H9 (cell line): ENCODE measurements at regions not wholly inside any gene's neighbourhood (a gene's known extent, or its start where the extent isn't known, plus 50 kb on each side); places are given as distances from the start of the nearest gene placed in this dataset.

ENCODE experiments used
- DNase-seq: peaks from one replicate; pipeline ENCODE4 v3.0.0-alpha.2; 2017
- H2AFZ ChIP-seq: one replicate; pipeline ENCODE4 v1.6.1; 2013; ENCODE audit warnings: mild to moderate bottlenecking, low read length, control low read depth, moderate library complexity
- H2AK5ac ChIP-seq: 2 replicates; pipeline ENCODE4 v1.6.1; 2013; ENCODE audit warnings: low read length, control low read depth, mixed read lengths; ENCODE audit not compliant: insufficient read length
- H2BK120ac ChIP-seq: one replicate; pipeline ENCODE4 v1.6.1; 2013; ENCODE audit warnings: low read depth, mild to moderate bottlenecking, low read length, control low read depth, inconsistent platforms; ENCODE audit not compliant: poor library complexity, severe bottlenecking
- H2BK12ac ChIP-seq: 2 replicates; pipeline ENCODE4 v1.6.1; 2013; ENCODE audit warnings: low read length, control low read depth, mixed read lengths, low read depth; ENCODE audit not compliant: insufficient read length
- H2BK15ac ChIP-seq: 2 replicates; pipeline ENCODE4 v1.6.1; 2013; ENCODE audit warnings: low read depth, low read length, control low read depth
- H2BK20ac ChIP-seq: one replicate; pipeline ENCODE4 v1.6.1; 2013; ENCODE audit warnings: low read depth, mild to moderate bottlenecking, low read length, control low read depth, inconsistent platforms; ENCODE audit not compliant: poor library complexity, severe bottlenecking
- H2BK5ac ChIP-seq: 2 replicates; pipeline ENCODE4 v1.6.1; 2013; ENCODE audit warnings: low read length, control low read depth, mixed read lengths; ENCODE audit not compliant: insufficient read length
- H3K14ac ChIP-seq: 2 replicates; pipeline ENCODE4 v1.6.1; 2013; ENCODE audit warnings: low read length, control low read depth; ENCODE audit not compliant: insufficient read depth
- H3K18ac ChIP-seq: 2 replicates; pipeline ENCODE4 v1.6.1; 2013; ENCODE audit warnings: low read depth, mild to moderate bottlenecking, mixed read lengths, low read length, control low read depth; ENCODE audit not compliant: insufficient read length
- H3K23ac ChIP-seq: 2 replicates; pipeline ENCODE4 v1.6.1; 2013; ENCODE audit warnings: low read length, control low read depth, mixed read lengths, low read depth; ENCODE audit not compliant: insufficient read length
- H3K23me2 ChIP-seq: 2 replicates; pipeline ENCODE4 v1.6.1; 2013; ENCODE audit warnings: low read depth, mild to moderate bottlenecking, mixed read lengths, low read length, control low read depth; ENCODE audit not compliant: insufficient read length, poor library complexity, severe bottlenecking
- H3K27ac ChIP-seq: 2 replicates; pipeline ENCODE4 v1.5.1; 2013; ENCODE audit warnings: low read length, control low read depth, mixed read lengths, low read depth; ENCODE audit not compliant: insufficient read length
- H3K27me3 ChIP-seq: 2 replicates; pipeline ENCODE4 v1.6.1; 2013; ENCODE audit warnings: low read length, control low read depth, inconsistent platforms; ENCODE audit not compliant: insufficient read depth
- H3K4ac ChIP-seq: 2 replicates; pipeline ENCODE4 v1.6.1; 2013; ENCODE audit warnings: low read depth, mild to moderate bottlenecking, control low read depth, inconsistent platforms, low read length, moderate library complexity
- H3K4me1 ChIP-seq: 2 replicates; pipeline ENCODE4 v1.6.1; 2013; ENCODE audit warnings: low read length, control low read depth, inconsistent platforms; ENCODE audit not compliant: insufficient read depth
- H3K4me2 ChIP-seq: 2 replicates; pipeline ENCODE4 v1.6.1; 2013; ENCODE audit warnings: low read length, control low read depth, mixed read lengths; ENCODE audit not compliant: insufficient read length, insufficient read depth
- H3K56ac ChIP-seq: 2 replicates; pipeline ENCODE4 v1.6.1; 2013; ENCODE audit warnings: low read depth, mild to moderate bottlenecking, mixed read lengths, low read length, control low read depth; ENCODE audit not compliant: insufficient read length
- H3K79me1 ChIP-seq: 2 replicates; pipeline ENCODE4 v1.6.1; 2013; ENCODE audit warnings: low read depth, mild to moderate bottlenecking, moderate library complexity, low read length, control low read depth, inconsistent platforms; ENCODE audit not compliant: insufficient read depth, poor library complexity, severe bottlenecking
- H3K79me2 ChIP-seq: 2 replicates; pipeline ENCODE4 v1.6.1; 2013; ENCODE audit warnings: low read length, control low read depth, inconsistent platforms; ENCODE audit not compliant: insufficient read depth
- H3K9ac ChIP-seq: 2 replicates; pipeline ENCODE4 v1.6.1; 2013; ENCODE audit warnings: low read length, control low read depth, mixed read lengths; ENCODE audit not compliant: insufficient read length; ENCODE audit errors: extremely low read depth
- H3K9me3 ChIP-seq: one replicate; pipeline ENCODE4 v1.6.1; 2013; ENCODE audit warnings: low read depth, low read length, inconsistent platforms; ENCODE audit not compliant: control insufficient read depth
- H3T11ph ChIP-seq: one replicate; pipeline ENCODE4 v1.6.1; 2013; ENCODE audit warnings: mild to moderate bottlenecking, low read length, control low read depth, inconsistent platforms
- H4K20me1 ChIP-seq: one replicate; pipeline ENCODE4 v1.6.1; 2013; ENCODE audit not compliant: control insufficient read depth, insufficient read length, insufficient read depth
- H4K5ac ChIP-seq: 2 replicates; pipeline ENCODE4 v1.6.1; 2013; ENCODE audit warnings: low read depth, mild to moderate bottlenecking, mixed read lengths, low read length, control low read depth; ENCODE audit not compliant: insufficient read length
- H4K8ac ChIP-seq: replicated peaks from 2 replicates; pipeline ENCODE4 v1.6.1; 2013; ENCODE audit warnings: low read length, control low read depth, mixed read lengths, low read depth; ENCODE audit not compliant: insufficient read length
- H4K91ac ChIP-seq: 2 replicates; pipeline ENCODE4 v1.6.1; 2013; ENCODE audit warnings: low read depth, mild to moderate bottlenecking, moderate library complexity, mixed read lengths, low read length, control low read depth; ENCODE audit not compliant: insufficient read length
- H3K27ac Mint-ChIP-seq, 3 experiments: 2 replicates in 2 of 3; 3 replicates in 1 of 3; pipeline ENCODE4 v1.8.0; 2020 to 2021; ENCODE audit warnings: mixed read lengths in 3 of 3, mild to moderate bottlenecking in 1 of 3, moderate library complexity in 1 of 3
- H3K27me3 Mint-ChIP-seq: 2 replicates; pipeline ENCODE4 v1.8.0; 2021; ENCODE audit warnings: low read depth, mild to moderate bottlenecking, moderate library complexity, mixed read lengths
- H3K36me3 Mint-ChIP-seq, 3 experiments: 2 replicates in 2 of 3; 3 replicates in 1 of 3; pipeline ENCODE4 v1.8.0; 2020 to 2021; ENCODE audit warnings: low read depth in 3 of 3, mixed read lengths in 3 of 3; ENCODE audit not compliant: insufficient read depth in 1 of 3
- H3K4me1 Mint-ChIP-seq, 2 experiments: 2 replicates each; pipeline ENCODE4 v1.8.0; 2020; ENCODE audit warnings: mixed read lengths in 2 of 2
- H3K4me3 Mint-ChIP-seq, 2 experiments: 2 replicates in 1 of 2; 3 replicates in 1 of 2; pipeline ENCODE4 v1.8.0; 2020 to 2021; ENCODE audit warnings: mild to moderate bottlenecking in 2 of 2, mixed read lengths in 2 of 2, moderate library complexity in 1 of 2
- H3K9me3 Mint-ChIP-seq, 2 experiments: 2 replicates in 1 of 2; 3 replicates in 1 of 2; pipeline ENCODE4 v1.8.0; 2020; ENCODE audit warnings: mild to moderate bottlenecking in 2 of 2, mixed read lengths in 2 of 2, moderate library complexity in 1 of 2
- CTCF ChIP-seq: fragments of 200-600 bp; sonication (generic); conservative IDR thresholded peaks from 3 replicates; pipeline ENCODE4 v1.8.0; 2021; ENCODE audit warnings: antibody characterized with exemption, mild to moderate bottlenecking
- WGBS: extraction: QIAGEN DNeasy Blood & Tissue Kit; methylation state at CpG from one replicate; pipeline ENCODE4 v1.1.7; 2013; ENCODE audit warnings: missing lambda C conversion rate, low lambda C conversion rate, mixed read lengths; ENCODE audit not compliant: insufficient read length; ENCODE audit errors: extremely low coverage; 5-methylcytosine and 5-hydroxymethylcytosine counted together

GRCh38 chr1:226473325-226473724 lies 65.4 kb upstream of the PARP1 start:
- no CpG with 5 or more reads among the region's 5 CpGs for WGBS

More at GRCh38 chr1:226473325-226473724, 65.4 kb upstream of the PARP1 start:
- Histone ChIP-seq H2BK20ac (no peak overlapping the region), H3K79me2 (no peaks in the 10 kb centered on the region), H3K18ac (no peak overlapping the region), H2BK5ac (no peak overlapping the region), H3K9ac (no peak overlapping the region), H2AFZ (no peak overlapping the region), H2BK12ac (no peak overlapping the region), H4K20me1 (no peaks in the 10 kb centered on the region), H3K79me1 (no peaks in the 10 kb centered on the region), H3K23me2 (no peaks in the 10 kb centered on the region), H4K8ac (no peak overlapping the region), H3K4ac (no peak overlapping the region), H3K9me3 (no peaks in the 10 kb centered on the region), H3K27me3 (no peaks in the 10 kb centered on the region), H3K14ac (no peak overlapping the region; the same call in 1 of the 2 replicates), H3T11ph (no peak overlapping the region), H4K5ac (no peak overlapping the region), H3K56ac (no peak overlapping the region), H4K91ac (no peak overlapping the region), H3K4me1 (peaks cover 2% of the 10 kb centered on the region; the same call in 1 of the 2 replicates), H3K23ac (no peak overlapping the region), H3K4me2 (no peak overlapping the region), H2AK5ac (no peak overlapping the region), H2BK15ac (no peak overlapping the region), H2BK120ac (no peak overlapping the region), H3K27ac (no peak overlapping the region)
- DNase-seq, result no peak
- H3K4me3 Mint-ChIP-seq, result no peak overlapping the region
- no peak for TF ChIP-seq CTCF
- H3K27ac Mint-ChIP-seq, result no peak overlapping the region
- no peaks in the 10 kb centered on the region for H3K36me3 Mint-ChIP-seq
- H3K4me1 Mint-ChIP-seq, result peaks cover 15 to 19% of the 10 kb centered on the region in 2 experiments
- peaks cover 5% of the 10 kb centered on the region for H3K27me3 Mint-ChIP-seq
- H3K9me3 Mint-ChIP-seq, result no peaks in the 10 kb centered on the region
